Calu3 (cell line): ENCODE measurements at regions not wholly inside any gene's neighbourhood (a gene's known extent, or its start where the extent isn't known, plus 50 kb on each side); places are given as distances from the start of the nearest gene placed in this dataset.

Experiments used
- BruUV-seq: library from RNA; stranded (reverse); fragments of 400-500 nt; replicated peaks from 2 replicates; lab custom pipeline; 2021; lab: Mats Ljungman, UMichigan
- CTCF ChIA-PET: fragments of 300-600 bp; sonication (Branson Sonifier 250); formaldehyde crosslinking; loops from one replicate; lab custom pipeline; 2022; ENCODE audit warnings: antibody characterized with exemption; lab: Charles Lee
- DNase-seq: peaks from one replicate; pipeline ENCODE4 v3.0.0; 2022
- H3K27ac Mint-ChIP-seq: one replicate; pipeline ENCODE4 v1.8.0; 2022; ENCODE audit warnings: mixed read lengths; ENCODE audit not compliant: unreplicated experiment
- H3K27me3 Mint-ChIP-seq: one replicate; pipeline ENCODE4 v1.8.0; 2022; ENCODE audit warnings: mixed read lengths; ENCODE audit not compliant: unreplicated experiment
- H3K36me3 Mint-ChIP-seq: one replicate; pipeline ENCODE4 v1.8.0; 2022; ENCODE audit warnings: mild to moderate bottlenecking, moderate library complexity, mixed read lengths; ENCODE audit not compliant: insufficient read depth, unreplicated experiment
- H3K4me1 Mint-ChIP-seq: one replicate; pipeline ENCODE4 v1.8.0; 2022; ENCODE audit warnings: mild to moderate bottlenecking, low read depth, mixed read lengths; ENCODE audit not compliant: unreplicated experiment
- H3K4me3 Mint-ChIP-seq: one replicate; pipeline ENCODE4 v1.8.0; 2022; ENCODE audit warnings: mild to moderate bottlenecking, low read depth, moderate library complexity, mixed read lengths; ENCODE audit not compliant: unreplicated experiment
- H3K9me3 Mint-ChIP-seq: one replicate; pipeline ENCODE4 v1.8.0; 2022; ENCODE audit warnings: low read depth, mixed read lengths; ENCODE audit not compliant: unreplicated experiment
- CTCF ChIP-seq: fragments of 200-600 bp; IDR thresholded peaks from one replicate; pipeline ENCODE4 v1.8.0; 2022; ENCODE audit warnings: antibody characterized with exemption; ENCODE audit not compliant: unreplicated experiment
- intact Hi-C: fragments of 100-400 bp; cut with micrococcal nuclease; formaldehyde crosslinking; loops from one replicate; pipeline ENCODE4 v1.10.0; 2022; ENCODE audit not compliant: unreplicated experiment

DNA sequence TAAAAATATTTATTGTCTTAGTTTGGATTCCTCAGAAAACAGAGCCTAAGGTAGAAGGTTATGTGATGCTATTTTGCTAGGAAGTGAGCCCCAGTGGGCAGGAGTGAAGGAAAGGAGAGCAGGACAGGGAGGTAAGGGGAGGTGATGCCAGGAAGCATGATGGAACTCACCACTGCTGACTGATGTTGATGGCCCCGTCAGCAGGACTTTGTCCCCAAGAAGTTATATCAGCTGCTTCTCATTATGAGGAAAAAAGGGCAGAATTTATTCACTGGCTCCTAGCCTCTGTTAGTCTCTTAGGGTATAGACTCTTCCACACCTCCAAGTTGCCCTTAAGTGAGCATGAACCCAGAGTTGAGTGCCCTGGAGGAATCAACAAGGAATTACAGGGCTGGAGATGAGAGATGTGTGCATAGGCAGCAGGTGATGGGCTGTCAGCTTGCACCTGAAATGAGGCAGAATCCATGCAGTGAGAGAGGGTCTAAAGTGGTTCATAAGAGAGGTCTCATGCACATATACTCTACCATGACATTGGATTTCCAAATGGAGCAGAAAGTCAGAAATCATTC, 120.6 kb upstream of the NIPBL start:
- H3K27me3 Mint-ChIP-seq = peaks cover 14% of the 10 kb centered on the region
- no peaks in the 10 kb centered on the region for H3K9me3 Mint-ChIP-seq
- intact Hi-C loops = no loop called here
- no peak overlapping the region for H3K4me3 Mint-ChIP-seq
- CTCF ChIA-PET = interaction anchor here (0.8 kb wide), 1 partner anchor 668 kb away, joined by 3 read pairs; no protein-coding TSS in a partner anchor
- TF ChIP-seq CTCF = no peak
- no peak overlapping the region for H3K27ac Mint-ChIP-seq
- BruUV-seq = no TSS peak
- no peaks in the 10 kb centered on the region for H3K4me1 Mint-ChIP-seq
- no peaks in the 10 kb centered on the region for H3K36me3 Mint-ChIP-seq
- no peak for DNase-seq

DNA sequence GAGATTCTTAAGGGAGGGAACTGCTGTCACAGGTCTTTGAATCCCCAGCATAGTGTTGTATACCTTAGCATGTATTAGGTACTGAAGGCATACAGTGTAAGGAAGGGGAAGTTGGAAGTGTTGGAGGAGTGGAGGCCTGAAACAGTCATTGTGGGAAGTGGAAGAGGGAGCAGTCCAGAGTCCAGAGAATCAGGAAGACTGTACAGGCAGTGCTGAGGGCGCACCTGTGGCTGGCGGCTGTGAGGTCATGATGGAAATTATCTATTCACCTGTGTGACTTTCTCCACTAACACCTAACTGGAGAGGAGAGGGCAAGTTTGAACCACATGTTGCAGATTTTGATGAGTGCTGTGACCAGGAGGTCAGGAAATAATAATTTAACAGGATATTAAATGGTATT, 119.7 kb upstream of the NIPBL start:
- intact Hi-C loops = no loop called here
- Mint-ChIP-seq H3K27me3 (peaks cover 14% of the 10 kb centered on the region), H3K36me3 (no peaks in the 10 kb centered on the region), H3K27ac (no peak overlapping the region), H3K4me3 (no peak overlapping the region), H3K9me3 (no peaks in the 10 kb centered on the region), H3K4me1 (no peaks in the 10 kb centered on the region)
- no peak for TF ChIP-seq CTCF
- DNase-seq = no peak
- BruUV-seq = no TSS peak
- CTCF ChIA-PET = no interaction called here

DNA sequence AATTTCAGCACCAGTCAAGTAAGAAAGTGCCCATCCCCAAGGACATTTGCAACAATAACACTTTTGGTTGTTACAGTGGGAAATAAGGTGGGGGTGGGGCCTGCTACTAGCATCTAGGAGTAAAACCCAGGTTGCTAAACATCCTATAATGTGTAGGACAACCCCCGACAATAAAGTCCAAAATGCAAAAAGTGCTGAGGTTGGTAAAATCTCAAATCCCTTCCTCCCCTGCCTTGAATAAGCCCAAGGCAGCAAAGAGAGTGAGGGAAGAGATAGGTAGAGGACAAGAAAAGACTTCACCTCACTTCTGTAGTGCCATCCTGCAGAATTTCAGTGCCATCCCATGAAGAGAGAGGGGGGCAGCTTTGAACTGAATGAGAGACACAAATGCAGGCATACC, 117.5 kb upstream of the NIPBL start:
- H3K36me3 Mint-ChIP-seq = no peaks in the 10 kb centered on the region
- no peaks in the 10 kb centered on the region for H3K9me3 Mint-ChIP-seq
- peaks cover 14% of the 10 kb centered on the region for H3K27me3 Mint-ChIP-seq
- DNase-seq = no peak
- no TSS peak for BruUV-seq
- H3K4me1 Mint-ChIP-seq = no peaks in the 10 kb centered on the region
- no peak overlapping the region for H3K27ac Mint-ChIP-seq
- intact Hi-C loops = no loop called here
- no peak for TF ChIP-seq CTCF
- H3K4me3 Mint-ChIP-seq = no peak overlapping the region
- CTCF ChIA-PET = no interaction called here

- Mint-ChIP-seq H3K27ac (no peak overlapping the region), H3K9me3 (no peaks in the 10 kb centered on the region), H3K4me3 (no peak overlapping the region), H3K36me3 (no peaks in the 10 kb centered on the region), H3K4me1 (no peaks in the 10 kb centered on the region), H3K27me3 (peaks cover 26% of the 10 kb centered on the region)
- BruUV-seq = no TSS peak
- no peak for TF ChIP-seq CTCF
- intact Hi-C loops = no loop called here
- CTCF ChIA-PET = no interaction called here
- no peak for DNase-seq
Measured at GRCh38 chr5:36763454-36763853, 113.1 kb upstream of the NIPBL start.
